ENCODE measurements at regions not wholly inside any gene's neighbourhood (a gene's known extent, or its start where the extent isn't known, plus 50 kb on each side); places are given as distances from the start of the nearest gene placed in this dataset.
A peak's percentile ranks its signal among the peaks of the same experiment; 100 is the strongest.

GRCh38 chr11:13091373-13091772 lies 82.3 kb downstream of the RASSF10 start (continued):
- TF ChIP-seq ZNF764 (CRISPR knock-in tag; IDR thresholded peaks at IDR 0.05; ENCODE audit: low read depth) (no peak), ZNF445 (CRISPR knock-in tag; IDR thresholded peaks at IDR 0.05; ENCODE audit: low read depth) (no peak), SREBF1 (IDR thresholded peaks at IDR 0.05; ENCODE audit: borderline replicate concordance, low read depth, low read length) (no peak), GABPB1 (CRISPR knock-in tag; IDR thresholded peaks at IDR 0.05) (no peak), USF2 (CRISPR knock-in tag; IDR thresholded peaks at IDR 0.05) (0 out of 2 replicates have a peak, but pooled peaks have one; percentile 21), CHAMP1 (IDR thresholded peaks at IDR 0.05) (no peak), LEF1 (IDR thresholded peaks at IDR 0.05) (peak; percentile 11; the same call in 1 of the 2 replicates), CBX3 (IDR thresholded peaks at IDR 0.05; ENCODE audit: borderline replicate concordance in 1 of 2, low read length in 2 of 2) (peak in 1 of 2 experiments; percentile 88; a peak in 1 of 3 replicates), NCOR1 (IDR thresholded peaks at IDR 0.05) (no peak), ZNF830 (CRISPR knock-in tag; IDR thresholded peaks at IDR 0.05) (no peak), COPS2 (conservative IDR thresholded peaks at IDR 0.05) (no peak), SMAD2 (IDR thresholded peaks at IDR 0.05; ENCODE audit: low read depth, low read length) (no peak), ZNF277 (CRISPR knock-in tag; IDR thresholded peaks at IDR 0.05; ENCODE audit: borderline replicate concordance) (no peak), NFATC3 (IDR thresholded peaks at IDR 0.05) (no peak), TAF7 (tag; IDR thresholded peaks at IDR 0.05) (no peak), RAD21 (CRISPR knock-in tag; conservative IDR thresholded peaks at IDR 0.05 in 1 of 2, IDR thresholded peaks at IDR 0.05 in 1 of 2) (no peak), ZNF518B (CRISPR knock-in tag; IDR thresholded peaks at IDR 0.05) (no peak), SRSF3 (IDR thresholded peaks at IDR 0.05; ENCODE audit: insufficient read depth, low read length) (no peak), ZNF263 (CRISPR knock-in tag; IDR thresholded peaks at IDR 0.05; ENCODE audit: borderline replicate concordance) (no peak), ZBED1 (IDR thresholded peaks at IDR 0.05) (no peak), POLR3A (IDR thresholded peaks at IDR 0.05; ENCODE audit: borderline replicate concordance, extremely low read depth, insufficient read depth, insufficient read length) (no peak), ZNF217 (CRISPR knock-in tag; IDR thresholded peaks at IDR 0.05) (no peak), CBX1 (IDR thresholded peaks at IDR 0.05; ENCODE audit: low read depth) (0 out of 2 replicates have a peak, but pooled peaks have one; percentile 37)
